ENCODE measurements at regions not wholly inside any gene's neighbourhood (a gene's known extent, or its start where the extent isn't known, plus 50 kb on each side); places are given as distances from the start of the nearest gene placed in this dataset.

GRCh38 chrX:15952212-15952611 is 97.6 kb upstream of the AP1S2 start:
- no peaks in the 10 kb centered on the region for H3K4me1 ChIP-seq (ENCODE audit: control insufficient read depth in 4 of 4, insufficient read depth in 4 of 4, low read length in 3 of 4)
- peaks cover 0 to under 1% (median 0%) of the 10 kb centered on the region in 4 donors for H3K27me3 ChIP-seq (ENCODE audit: control insufficient read depth in 4 of 4, insufficient read depth in 4 of 4, low read length in 3 of 4)
- H3K36me3 ChIP-seq (ENCODE audit: control insufficient read depth in 4 of 4, insufficient read depth in 3 of 4, low read depth in 1 of 4, low read length in 3 of 4), result no peaks in the 10 kb centered on the region
- H3K27ac ChIP-seq (ENCODE audit: low read depth in 1 of 2, low read length in 2 of 2), result no peak overlapping the region
- TF ChIP-seq RXRA (IDR thresholded peaks at IDR 0.05), result no peak
- TF ChIP-seq REST (IDR thresholded peaks at IDR 0.05), result no peak
- no peak for TF ChIP-seq MAX (IDR thresholded peaks at IDR 0.05)
- TF ChIP-seq YY1 (IDR thresholded peaks at IDR 0.05), result no peak
- TF ChIP-seq HNF4A (conservative IDR thresholded peaks at IDR 0.05), result no peak
- TF ChIP-seq NR2F2 (IDR thresholded peaks at IDR 0.05), result no peak
- no peak for TF ChIP-seq FOXA1 (IDR thresholded peaks at IDR 0.05)
- TF ChIP-seq ZBTB33 (IDR thresholded peaks at IDR 0.05), result no peak
- no peak for TF ChIP-seq FOXA2 (IDR thresholded peaks at IDR 0.05)
- no peak for TF ChIP-seq HNF4G (IDR thresholded peaks at IDR 0.05)
- 92% methylated on average over 2 of the region's 2 CpGs for WGBS
- DNase-seq (ENCODE audit: low spot score), result no peak
- H3K9ac ChIP-seq (ENCODE audit: low read depth in 1 of 2, low read length in 2 of 2), result no peak overlapping the region
- H3K9me3 ChIP-seq (ENCODE audit: control insufficient read depth in 4 of 4, low read length in 3 of 4), result no peaks in the 10 kb centered on the region
- H3K4me3 ChIP-seq (ENCODE audit: low read depth in 1 of 3, low read length in 3 of 3), result no peak overlapping the region

- no peak overlapping the region for H3K9ac ChIP-seq (ENCODE audit: low read depth in 1 of 2, low read length in 2 of 2)
- peaks cover 0 to 2% (median 0%) of the 10 kb centered on the region in 4 donors for H3K9me3 ChIP-seq (ENCODE audit: control insufficient read depth in 4 of 4, low read length in 3 of 4)
- TF ChIP-seq FOXA1 (IDR thresholded peaks at IDR 0.05), result no peak
- no peak for TF ChIP-seq HNF4G (IDR thresholded peaks at IDR 0.05)
- TF ChIP-seq REST (IDR thresholded peaks at IDR 0.05), result no peak
- no peak for TF ChIP-seq EGR1 (IDR thresholded peaks at IDR 0.05; ENCODE audit: low read depth in 2 of 2)
- TF ChIP-seq MAX (IDR thresholded peaks at IDR 0.05), result no peak
- TF ChIP-seq GABPA (IDR thresholded peaks at IDR 0.05 in 1 of 2, conservative IDR thresholded peaks at IDR 0.05 in 1 of 2), result no peak
- TF ChIP-seq JUND (IDR thresholded peaks at IDR 0.05), result no peak
- TF ChIP-seq YY1 (IDR thresholded peaks at IDR 0.05), result no peak
- TF ChIP-seq RXRA (IDR thresholded peaks at IDR 0.05), result no peak
- no peak for TF ChIP-seq CTCF (IDR thresholded peaks at IDR 0.05; ENCODE audit: low read depth, low read length, missing input control)
- no peak for TF ChIP-seq ZBTB33 (IDR thresholded peaks at IDR 0.05)
- no peak for TF ChIP-seq RAD21 (IDR thresholded peaks at IDR 0.05)
- no peak for DNase-seq (ENCODE audit: low spot score)
- no peaks in the 10 kb centered on the region for H3K4me1 ChIP-seq (ENCODE audit: control insufficient read depth in 4 of 4, insufficient read depth in 4 of 4, low read length in 3 of 4)
- 94% methylated on average over 5 of the region's 5 CpGs for WGBS
- H3K27me3 ChIP-seq (ENCODE audit: control insufficient read depth in 4 of 4, insufficient read depth in 4 of 4, low read length in 3 of 4), result peaks cover 0 to 3% (median 0%) of the 10 kb centered on the region in 4 donors
- no peaks in the 10 kb centered on the region for H3K36me3 ChIP-seq (ENCODE audit: control insufficient read depth in 4 of 4, insufficient read depth in 3 of 4, low read depth in 1 of 4, low read length in 3 of 4)
- H3K27ac ChIP-seq (ENCODE audit: low read depth in 1 of 2, low read length in 2 of 2), result no peak overlapping the region
- no peak overlapping the region for H3K4me3 ChIP-seq (ENCODE audit: low read depth in 1 of 3, low read length in 3 of 3)
Measured at GRCh38 chrX:15948318-15948660, 93.7 kb upstream of the AP1S2 start.

Measured in liver (tissue), 8 donors.